ACHN (cell line): ENCODE measurements at regions not wholly inside any gene's neighbourhood (a gene's known extent, or its start where the extent isn't known, plus 50 kb on each side); places are given as distances from the start of the nearest gene placed in this dataset.

Source experiments
- DNase-seq: peaks from one replicate; pipeline ENCODE4 v3.0.0-alpha.2; 2015
- in situ Hi-C: cut with HindIII; loops from 2 replicates; pipeline ENCODE4 v1.10.0; 2017; ENCODE audit warnings: low sequenced_read_pairs, low pct_ligation_motif_present, low pct_unique_long_range_greater_than_20kb

DNA sequence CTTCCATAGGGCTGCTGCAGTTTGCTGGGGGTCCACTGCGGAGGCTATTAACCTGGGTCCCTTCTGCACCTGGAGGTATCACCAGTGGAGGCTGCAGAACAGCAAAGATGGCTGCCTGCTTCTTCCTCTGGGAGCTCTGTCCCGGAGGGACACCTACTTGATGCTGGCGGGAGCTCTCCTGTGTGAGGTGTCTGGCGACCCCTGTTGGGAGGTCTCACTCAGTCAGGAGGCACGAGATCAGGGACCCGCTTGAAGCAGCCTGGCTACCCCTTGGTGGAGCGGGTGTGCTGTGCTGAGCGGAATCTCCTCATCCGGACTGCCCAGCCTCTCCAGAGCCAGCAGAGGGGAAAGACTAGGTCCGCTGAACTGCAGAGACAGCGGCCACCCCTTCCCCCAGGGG, 56.0 kb upstream of the CTXND1 start:
- no peak for DNase-seq
- in situ Hi-C loops = no loop called here

DNA sequence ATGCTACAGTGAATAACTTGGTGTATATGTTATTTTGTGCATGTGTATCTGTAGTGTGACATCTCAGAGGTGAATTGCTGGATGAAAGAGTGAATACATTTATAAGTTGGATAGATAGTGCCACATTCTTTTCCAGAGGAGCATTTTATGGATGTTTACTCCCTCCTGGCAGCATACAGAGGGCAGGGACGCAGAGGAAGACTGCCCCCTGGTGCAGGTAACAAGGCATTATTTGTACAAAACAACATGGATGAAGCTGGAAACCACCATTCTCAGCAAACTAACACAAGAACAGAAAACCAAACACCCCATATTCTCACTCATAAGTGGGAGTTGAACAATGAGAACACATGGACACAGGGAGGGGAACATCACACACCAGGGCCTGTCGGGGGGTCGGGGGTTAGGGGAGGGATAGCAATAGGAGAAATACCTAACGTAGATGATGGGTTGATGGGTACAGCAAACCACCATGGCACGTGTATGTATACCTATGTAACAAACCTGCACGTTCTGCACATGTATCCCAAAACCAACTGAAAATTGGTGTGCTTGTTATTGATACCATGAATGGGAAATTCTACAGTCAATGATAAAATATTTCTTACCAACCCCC, 57.9 kb upstream of the CTXND1 start:
- peak; percentile 24 for DNase-seq
- in situ Hi-C loops = no loop called here

DNA sequence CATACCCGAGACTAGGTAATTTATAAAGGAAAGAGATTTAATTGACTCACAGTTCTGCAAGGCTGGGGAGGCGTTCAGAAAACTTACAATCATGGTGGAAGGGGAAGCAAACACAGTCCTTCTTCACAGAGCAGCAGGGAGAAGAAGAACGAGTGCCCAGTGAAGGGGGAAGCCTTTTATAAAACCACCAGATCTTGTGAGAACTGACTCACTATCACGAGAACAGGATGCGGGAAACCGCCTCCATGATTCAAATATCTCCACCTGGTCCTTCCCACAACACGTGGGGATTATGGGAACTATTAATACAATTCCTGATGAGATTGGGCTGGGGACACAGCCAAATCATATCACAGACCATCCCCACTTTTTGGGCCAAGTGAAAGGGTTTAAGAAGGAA, 58.8 kb upstream of the CTXND1 start:
- in situ Hi-C loops = no loop called here

DNA sequence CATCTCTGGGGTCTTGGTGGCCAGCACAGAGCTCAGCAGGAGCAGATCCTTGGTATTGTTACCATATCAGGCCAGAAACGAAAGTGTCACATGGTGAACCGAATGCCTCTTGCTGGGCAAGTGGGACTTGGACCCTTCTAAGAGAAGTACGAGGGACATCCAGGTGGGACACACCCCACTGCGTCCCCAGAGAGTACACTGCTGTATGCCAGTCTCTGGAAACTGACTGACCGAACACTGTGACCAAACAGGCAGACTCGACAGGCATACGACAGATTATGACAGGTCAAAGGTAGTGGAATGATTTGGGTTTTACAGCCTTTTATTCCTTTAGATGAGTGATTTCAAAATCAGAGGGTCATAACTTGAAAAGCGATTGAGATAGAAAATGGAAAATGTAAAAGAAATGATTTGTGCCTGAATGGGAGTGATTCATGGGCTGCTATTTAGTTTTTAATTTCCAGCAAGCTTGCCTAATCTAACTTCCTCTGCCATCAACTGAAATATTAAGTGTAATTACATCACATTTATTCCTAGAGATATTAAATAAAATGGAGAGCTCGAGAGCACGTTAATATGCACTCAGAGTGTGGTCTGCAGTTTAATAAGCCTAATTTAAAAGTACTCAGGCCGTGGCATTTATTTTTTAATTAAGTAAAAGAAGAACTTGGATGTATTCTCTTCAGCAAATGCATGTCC, 63.4 kb upstream of the CTXND1 start:
- in situ Hi-C loops = no loop called here
- DNase-seq = no peak

More for the DNA sequence above, 58.8 kb upstream of the CTXND1 start:
- DNase-seq = no peak

DNA sequence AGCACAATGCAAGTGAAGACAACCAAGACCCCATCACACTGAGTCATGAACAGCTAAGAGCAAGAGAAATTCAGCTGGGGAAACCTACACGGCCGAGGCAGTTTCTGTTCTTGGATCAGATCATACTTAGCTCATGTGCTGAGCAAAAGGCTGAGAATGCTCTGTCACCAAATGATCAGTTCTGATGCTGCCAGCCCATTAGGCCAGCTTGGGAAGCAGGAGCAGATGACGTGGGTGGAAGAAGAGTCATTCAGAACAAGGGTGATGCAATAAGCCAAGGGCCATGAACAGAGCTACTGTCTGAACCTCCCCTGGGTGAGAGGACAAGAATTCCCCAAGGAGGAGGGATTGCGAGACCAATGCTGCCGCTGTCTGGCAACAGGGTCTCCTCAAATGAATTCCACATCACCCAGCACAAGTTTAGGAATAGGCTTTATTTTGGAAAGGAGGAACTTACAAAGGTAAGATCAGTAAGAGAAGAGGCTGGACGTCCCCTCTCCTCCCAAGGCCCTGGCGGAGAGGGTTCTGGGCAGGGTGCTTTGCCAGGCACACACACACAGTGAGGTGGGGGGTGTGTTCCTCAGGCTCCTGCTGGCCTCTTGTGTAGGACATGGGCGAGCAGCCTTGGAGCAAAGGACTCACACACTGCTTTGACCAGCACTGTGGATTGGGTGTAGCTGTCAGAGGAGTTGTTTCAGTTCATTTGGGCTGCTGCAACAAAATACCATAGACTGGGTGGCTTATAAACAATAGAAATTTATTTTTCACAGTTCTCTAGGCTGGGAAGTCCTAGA, 65.6 kb upstream of the CTXND1 start:
- no peak for DNase-seq

DNA sequence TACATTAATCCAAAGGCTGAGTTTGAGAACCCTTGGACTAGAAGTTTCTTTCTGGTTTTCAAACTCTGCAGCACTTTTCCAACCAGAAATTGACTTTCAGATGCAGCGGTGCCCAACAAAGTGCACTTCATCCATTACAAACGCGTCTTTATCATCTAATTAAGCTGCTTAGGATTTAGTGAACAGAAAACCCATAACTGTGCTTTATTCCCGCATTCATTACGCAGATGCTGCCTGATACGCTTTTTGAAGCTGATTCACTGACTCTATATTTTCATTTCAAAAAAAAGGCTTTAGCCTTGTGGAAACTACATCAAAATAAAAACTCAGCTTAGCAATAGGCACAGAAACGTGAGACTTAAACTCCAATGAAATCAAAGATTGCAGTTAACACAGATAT, 69.8 kb upstream of the CTXND1 start:
- in situ Hi-C loops = no loop called here

More for the DNA sequence above, 65.6 kb upstream of the CTXND1 start:
- in situ Hi-C loops = no loop called here

DNA sequence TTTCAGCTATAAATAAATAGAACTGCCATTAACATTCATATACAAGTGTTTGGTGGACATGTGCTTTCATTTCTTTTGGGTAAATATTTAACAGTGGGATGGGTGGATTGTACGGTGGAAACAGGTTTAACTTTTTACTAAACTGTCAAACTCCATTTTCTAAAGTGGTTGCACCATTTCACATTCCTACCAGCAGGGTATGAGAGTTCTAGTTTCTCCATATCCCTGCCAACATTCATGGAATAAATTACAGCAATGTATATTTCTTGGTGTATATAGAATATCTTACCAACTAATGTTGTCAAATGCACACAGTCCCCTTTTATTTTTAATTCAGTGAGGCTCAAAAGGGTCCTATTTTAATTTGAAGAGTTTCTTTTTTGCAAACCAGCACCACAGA, 71.3 kb upstream of the CTXND1 start:
- DNase-seq = no peak
- in situ Hi-C loops = no loop called here

More for the DNA sequence above, 69.8 kb upstream of the CTXND1 start:
- DNase-seq = no peak

DNA sequence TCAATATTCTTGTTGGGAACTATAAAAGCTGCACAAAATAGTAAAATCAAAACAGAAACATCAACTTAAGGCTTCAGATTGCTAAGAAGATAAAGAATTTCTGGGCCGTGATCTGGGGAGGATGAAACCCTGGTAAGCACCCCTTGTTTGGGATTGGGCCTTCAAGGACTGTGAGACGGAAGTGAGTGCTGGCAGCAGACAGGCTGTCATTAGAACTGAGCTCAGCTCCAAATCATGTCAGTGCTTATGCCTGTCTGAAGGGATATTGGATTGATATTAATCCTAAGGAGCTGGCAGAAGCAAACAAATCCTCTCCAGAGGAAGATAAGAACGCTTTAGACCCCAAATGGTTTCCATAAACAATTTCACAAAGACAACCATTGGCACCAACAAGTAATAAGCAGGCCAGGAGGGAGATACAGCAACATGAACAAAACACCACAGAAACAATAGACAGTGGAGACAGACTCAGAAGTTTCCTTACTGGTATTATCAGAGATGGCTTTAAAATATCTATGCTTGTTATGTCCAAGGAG, 72.6 kb upstream of the CTXND1 start:
- no peak for DNase-seq
- in situ Hi-C loops = no loop called here

DNA sequence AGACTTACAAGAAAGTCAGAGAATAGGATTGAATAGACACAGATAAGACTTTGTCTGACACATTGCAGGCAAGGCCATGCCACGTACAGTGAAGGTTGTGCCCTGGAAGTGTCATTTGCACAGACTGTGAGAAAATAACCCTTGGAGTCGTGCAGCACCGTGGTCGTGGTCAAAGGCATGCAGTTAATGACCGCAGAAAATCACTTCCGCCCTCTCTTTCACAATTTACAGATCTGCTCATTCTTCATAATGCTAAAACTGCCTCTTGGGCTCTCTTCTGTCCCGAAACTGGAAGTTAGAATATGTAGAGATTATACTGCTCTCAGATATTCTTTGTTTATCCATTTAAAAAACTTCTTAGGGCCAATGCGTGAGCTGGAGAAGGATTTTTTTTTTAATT, 73.2 kb upstream of the CTXND1 start:
- in situ Hi-C loops = no loop called here
- DNase-seq = no peak

DNA sequence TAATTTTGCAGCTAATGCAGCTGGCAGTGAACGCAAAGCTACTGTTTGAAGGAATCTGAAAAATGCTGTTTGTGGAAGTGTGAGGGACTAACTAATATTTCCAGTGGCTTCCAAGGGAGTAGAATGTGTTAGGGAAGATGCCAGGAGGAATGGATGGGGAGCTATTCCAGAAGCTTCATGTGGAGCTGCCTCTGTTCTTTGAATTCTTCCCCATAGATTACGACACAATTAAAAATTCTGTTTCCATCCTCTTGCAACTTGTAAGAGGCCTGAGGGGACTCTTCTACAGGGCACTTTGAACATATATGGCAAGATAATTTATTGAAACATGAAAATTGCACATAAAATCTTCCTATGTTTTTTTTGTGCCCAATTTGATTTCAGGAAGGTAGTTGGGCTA, 74.3 kb upstream of the CTXND1 start:
- DNase-seq = no peak

DNA sequence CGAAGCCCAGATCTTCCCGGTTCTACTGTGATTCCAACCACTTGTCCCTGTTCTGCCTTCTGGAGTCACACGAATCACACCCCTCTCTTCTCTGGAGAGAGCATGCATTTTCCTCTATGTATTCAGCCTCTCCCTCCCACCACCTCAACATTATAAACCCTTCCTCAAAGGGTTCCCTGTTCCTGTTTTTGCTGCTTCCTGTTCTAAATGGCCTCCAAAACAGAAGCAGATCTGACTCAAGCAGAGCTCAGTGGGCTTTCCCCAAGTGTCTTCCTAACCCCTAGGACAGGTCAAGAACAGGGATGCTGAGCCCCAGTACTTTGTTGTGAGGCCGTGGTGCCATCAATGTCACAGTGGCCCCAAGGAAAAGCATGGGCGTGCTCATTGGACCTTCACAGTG, 75.7 kb upstream of the ARNT2 start:
- in situ Hi-C loops = no loop called here
- DNase-seq = no peak

More for the DNA sequence above, 74.3 kb upstream of the CTXND1 start:
- in situ Hi-C loops = no loop called here

DNA sequence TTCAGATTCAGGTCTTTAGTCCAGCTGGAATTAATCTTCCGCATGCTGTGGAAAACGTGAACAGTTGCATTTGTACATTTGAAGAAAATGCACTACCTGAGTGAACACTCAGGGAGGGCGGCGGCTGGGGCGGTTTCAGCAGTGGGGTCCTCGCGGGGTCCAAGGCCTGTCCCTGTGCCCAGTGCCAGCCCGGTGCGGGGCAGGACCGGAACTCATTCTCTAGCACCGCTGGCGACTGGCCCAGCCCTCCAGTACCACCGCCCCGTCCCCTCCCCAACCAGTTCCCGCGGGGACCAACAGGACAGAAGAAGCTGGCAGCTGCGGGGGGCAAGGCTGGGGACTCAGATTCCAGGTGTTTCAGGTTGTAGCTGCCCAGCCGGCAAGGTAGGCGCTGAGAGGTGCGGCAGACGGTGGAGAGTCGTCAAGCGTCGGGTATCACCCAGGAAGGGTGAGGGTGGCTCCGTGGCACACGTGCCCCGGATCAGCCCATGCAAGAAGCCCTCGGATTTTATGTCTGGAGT, 72.2 kb upstream of the ARNT2 start:
- in situ Hi-C loops = no loop called here
- DNase-seq = no peak

DNA sequence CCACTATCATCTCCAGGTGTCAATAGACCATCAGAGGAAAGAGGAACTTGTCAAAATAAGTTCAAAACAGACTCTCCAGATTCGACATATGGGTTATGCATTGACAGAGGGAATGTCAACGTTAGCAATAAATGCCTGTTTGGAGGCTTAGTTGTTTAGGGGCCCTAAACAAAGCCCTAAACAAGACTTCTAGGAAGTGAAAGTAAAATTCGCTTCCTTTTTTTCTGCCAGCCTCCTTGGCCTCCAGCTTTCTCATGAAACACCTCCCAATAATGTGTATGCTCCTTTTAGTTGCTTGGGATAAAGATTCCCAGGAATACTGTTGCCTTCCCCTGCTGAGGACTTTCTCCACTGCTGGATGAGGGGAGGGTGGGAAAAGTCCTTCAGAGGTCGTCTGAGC, 70.9 kb upstream of the ARNT2 start:
- DNase-seq = no peak
- in situ Hi-C loops = no loop called here

DNA sequence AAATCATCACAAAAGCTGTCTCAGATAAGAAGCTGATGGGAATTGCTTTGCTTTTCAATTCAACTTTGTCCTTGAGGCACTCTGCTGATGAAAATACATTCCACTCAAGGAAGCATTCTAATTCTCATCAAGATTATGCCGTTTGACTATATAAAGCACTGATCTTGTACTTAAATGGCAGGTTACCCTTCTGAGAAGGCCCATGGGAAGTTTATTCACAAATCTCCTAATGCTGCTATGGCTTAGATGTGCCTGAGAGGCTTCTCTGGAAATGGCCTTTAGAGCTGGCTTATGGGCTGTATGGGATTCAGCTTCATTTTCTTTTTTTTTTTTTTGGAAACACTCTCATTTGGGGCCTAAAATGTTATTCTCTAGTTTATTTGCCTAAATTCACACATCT, 69.7 kb upstream of the ARNT2 start:
- no peak for DNase-seq
- in situ Hi-C loops = no loop called here

DNA sequence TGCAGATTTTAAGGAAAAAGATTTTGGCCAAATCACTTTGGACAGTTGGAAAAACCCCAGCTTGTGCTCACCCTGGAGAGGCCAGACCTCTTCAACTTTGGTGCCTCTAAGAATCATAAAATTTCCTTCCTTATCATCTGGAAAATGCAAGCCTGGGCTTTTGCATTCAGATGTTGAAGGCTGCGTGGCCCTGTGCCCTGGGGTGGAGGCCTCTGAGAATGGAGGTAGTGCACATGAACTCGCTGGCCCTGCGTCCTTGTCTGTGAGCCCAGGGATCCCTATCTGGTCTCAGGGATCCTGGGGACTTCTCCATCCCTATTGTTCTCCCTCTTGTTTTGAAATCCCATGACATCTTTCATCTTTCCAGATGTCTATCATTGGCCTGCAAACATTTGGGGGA, 64.6 kb upstream of the ARNT2 start:
- no peak for DNase-seq
- in situ Hi-C loops = no loop called here

DNA sequence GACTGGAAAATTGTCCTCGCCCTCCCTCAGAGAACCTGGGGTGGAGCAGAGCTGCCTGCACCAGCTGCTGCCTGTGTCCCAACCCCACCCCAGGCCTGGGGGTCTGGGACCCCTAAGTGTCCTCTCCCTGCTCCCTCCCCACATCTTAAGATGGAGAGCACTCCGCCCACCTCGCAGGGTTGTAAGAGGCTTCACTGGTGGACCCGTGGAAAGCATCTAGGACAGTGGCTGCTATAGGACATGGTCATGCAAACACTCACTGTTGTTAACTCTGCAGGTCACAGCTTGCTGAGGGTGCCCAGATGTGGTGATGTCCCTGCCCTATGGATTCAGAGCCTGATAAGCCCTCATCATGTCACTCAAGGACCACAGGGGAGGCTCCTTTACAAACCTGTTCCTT, 62.0 kb upstream of the ARNT2 start:
- DNase-seq = no peak
- in situ Hi-C loops = no loop called here

DNA sequence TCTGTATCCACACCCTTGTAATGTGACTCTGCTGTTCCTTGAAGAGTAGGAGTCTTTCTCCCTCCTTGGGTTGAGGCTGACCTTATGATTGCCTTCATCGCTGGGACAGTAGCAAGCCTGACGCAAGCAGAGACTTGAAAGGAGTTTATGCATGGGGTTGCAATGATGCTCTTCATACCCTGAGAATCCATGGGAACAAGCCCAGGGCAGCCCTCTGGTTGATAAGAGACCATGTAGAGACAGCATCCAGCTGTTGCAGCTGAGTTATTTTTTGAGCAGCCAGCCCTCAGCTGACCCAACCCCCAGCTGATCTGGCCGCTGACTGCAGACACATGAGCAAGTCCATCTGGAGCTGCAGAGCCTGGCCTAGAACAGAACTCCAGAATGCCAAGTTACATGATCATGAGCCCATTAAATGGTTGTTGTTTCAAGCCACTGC, 60.6 kb upstream of the ARNT2 start:
- no peak for DNase-seq
- in situ Hi-C loops = no loop called here

DNA sequence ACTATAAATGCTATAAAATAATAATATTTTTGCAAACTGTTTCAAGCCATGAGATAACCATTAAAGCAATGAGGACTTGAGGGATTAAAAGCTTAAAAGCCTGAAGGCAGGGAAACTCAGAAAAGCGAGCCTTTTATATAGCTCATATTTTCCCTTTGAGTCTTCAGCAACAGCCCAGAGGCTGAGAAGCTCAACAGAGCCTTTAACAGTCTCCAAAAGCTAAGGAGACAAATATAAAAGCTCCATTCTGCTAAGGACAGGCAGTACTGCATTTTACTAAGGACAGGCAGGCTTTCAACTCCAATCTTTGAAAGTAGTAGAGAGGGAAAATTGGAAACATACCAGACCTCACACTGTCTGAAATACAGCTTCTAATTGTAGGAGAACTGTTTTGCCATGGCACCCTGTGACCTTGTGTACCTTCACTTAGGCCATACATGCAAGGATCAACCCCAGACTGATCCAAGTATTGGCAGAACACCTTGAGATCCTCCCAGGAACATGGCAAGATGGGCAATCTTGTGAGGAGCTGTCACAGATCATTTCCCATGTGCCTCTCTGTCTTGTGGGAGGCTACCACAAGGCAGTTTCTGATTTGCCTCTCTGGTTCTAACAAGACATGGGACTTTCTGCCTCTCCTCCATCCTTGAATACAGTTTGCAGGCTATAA, 53.1 kb upstream of the ARNT2 start:
- in situ Hi-C loops = no loop called here

More for the DNA sequence above, 53.1 kb upstream of the ARNT2 start:
- DNase-seq = no peak
